ENCODE measurements at regions not wholly inside any gene's neighbourhood (a gene's known extent, or its start where the extent isn't known, plus 50 kb on each side); places are given as distances from the start of the nearest gene placed in this dataset.
A peak's percentile ranks its signal among the peaks of the same experiment; 100 is the strongest.

DNA sequence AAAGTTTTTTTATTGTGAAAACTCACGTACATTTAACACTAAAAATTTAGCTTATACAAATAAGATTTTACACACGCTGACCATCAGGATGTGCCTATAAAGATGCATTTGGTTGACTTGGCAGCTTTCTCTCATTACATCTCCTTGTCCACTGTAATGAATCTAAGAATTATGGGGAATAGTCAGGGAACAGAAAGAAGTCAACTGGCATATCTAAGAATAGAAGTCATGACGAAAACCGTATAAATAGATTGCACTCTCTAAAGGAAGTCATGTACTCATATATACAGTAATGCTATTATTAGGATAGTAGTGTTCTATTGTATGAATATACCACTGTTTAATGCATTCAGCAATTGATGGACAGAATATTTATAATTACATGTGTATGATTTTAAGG, 575.8 kb upstream of the B3GALT2 start:
- H3K36me3 Mint-ChIP-seq, result no peaks in the 10 kb centered on the region
- no peak overlapping the region for H3K4me3 Mint-ChIP-seq
- Histone ChIP-seq H3K4me3 (ENCODE audit: low read depth, low read length) (no peak overlapping the region), H3K27me3 (ENCODE audit: control insufficient read depth, insufficient read depth, low read length) (no peaks in the 10 kb centered on the region), H3K4me1 (ENCODE audit: control insufficient read depth, insufficient read depth, low read length, poor library complexity, severe bottlenecking) (no peaks in the 10 kb centered on the region), H3K27ac (ENCODE audit: insufficient read depth, low read length, poor library complexity, severe bottlenecking) (no peak overlapping the region), H3K36me3 (ENCODE audit: control insufficient read depth, insufficient read depth, low read length) (no peaks in the 10 kb centered on the region), H3K9me3 (ENCODE audit: control insufficient read depth in 2 of 2, low read length in 2 of 2) (no peaks in the 10 kb centered on the region)
- peaks cover 0 to 2% (median 0%) of the 10 kb centered on the region in 7 donors for H3K9me3 Mint-ChIP-seq
- H3K4me1 Mint-ChIP-seq, result peaks cover 0 to 4% (median 0%) of the 10 kb centered on the region in 4 donors
- H3K27ac Mint-ChIP-seq, result no peak overlapping the region
- H3K27me3 Mint-ChIP-seq, result no peaks in the 10 kb centered on the region
- DNase-seq (no peak), ATAC-seq (ENCODE audit: low read depth in 2 of 2) (no peak)

DNA sequence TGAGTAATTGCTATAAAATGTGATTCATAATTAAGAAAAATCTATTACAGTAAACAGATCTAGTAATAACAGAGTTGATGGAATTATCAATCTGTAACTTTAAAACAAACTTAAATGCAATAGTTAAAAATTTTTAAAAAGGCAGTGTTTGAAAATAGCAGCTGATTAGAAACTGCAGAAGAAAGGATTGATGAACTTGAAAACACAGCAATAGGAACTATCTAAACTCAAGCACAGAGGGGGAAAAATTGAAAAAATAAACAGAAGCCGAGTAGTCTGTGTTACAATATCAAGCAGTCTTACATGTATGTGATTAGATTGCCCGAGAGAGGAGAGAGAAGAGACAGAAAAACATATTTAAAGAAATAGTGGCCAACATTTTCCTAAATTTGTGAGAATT, 569.0 kb upstream of the B3GALT2 start:
- no peaks in the 10 kb centered on the region for H3K36me3 ChIP-seq (ENCODE audit: control insufficient read depth, insufficient read depth, low read length)
- no peak overlapping the region for H3K27ac ChIP-seq (ENCODE audit: insufficient read depth, low read length, poor library complexity, severe bottlenecking)
- no peaks in the 10 kb centered on the region for H3K27me3 ChIP-seq (ENCODE audit: control insufficient read depth, insufficient read depth, low read length)
- H3K9me3 ChIP-seq (ENCODE audit: control insufficient read depth in 2 of 2, low read length in 2 of 2), result no peaks in the 10 kb centered on the region
- no peak for ATAC-seq (ENCODE audit: low read depth in 2 of 2)
- no peaks in the 10 kb centered on the region for H3K4me1 ChIP-seq (ENCODE audit: control insufficient read depth, insufficient read depth, low read length, poor library complexity, severe bottlenecking)
- Mint-ChIP-seq H3K27ac (peak overlapping the region in 1 of 3 donors; percentile 74), H3K27me3 (no peaks in the 10 kb centered on the region), H3K4me3 (no peak overlapping the region), H3K9me3 (peaks cover 0 to 2% (median 0%) of the 10 kb centered on the region in 7 donors), H3K36me3 (no peaks in the 10 kb centered on the region), H3K4me1 (peaks cover 6 to 13% (median 8%) of the 10 kb centered on the region in 4 donors)
- no peak overlapping the region for H3K4me3 ChIP-seq (ENCODE audit: low read depth, low read length)
- no peak for DNase-seq

DNA sequence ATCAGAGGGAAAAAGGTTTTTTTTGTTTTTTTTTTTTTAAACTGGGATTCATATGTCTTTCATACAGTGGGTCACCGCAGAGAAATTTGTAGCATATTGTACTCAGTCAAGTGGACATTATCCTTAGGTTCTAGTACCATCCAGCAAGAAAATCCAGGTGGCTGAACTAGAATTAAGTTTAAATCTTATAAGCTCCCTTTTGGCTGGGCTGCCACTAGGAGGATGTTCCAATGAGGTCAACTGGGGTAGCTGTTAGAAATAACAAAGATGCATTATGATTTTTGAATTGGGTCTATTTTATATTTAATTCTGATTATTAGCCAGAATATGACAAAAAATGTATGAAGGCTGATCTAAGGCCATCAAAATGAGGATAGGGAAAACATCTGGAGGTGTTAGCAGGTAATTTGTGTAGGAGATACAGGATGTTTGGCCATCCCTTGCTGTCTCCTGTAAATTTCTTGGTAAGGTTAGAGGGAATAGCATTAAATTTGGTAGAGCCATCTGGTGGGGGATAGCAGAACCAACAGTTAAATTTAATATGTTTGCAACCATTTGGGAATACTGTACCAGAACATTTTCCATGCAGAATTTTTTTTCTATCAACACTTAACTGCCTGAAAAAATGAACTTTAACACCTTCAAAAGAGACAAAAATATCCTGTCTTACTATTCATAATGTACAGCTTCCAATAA, 568.5 kb upstream of the B3GALT2 start:
- H3K4me3 Mint-ChIP-seq, result no peak overlapping the region
- Histone ChIP-seq H3K9me3 (ENCODE audit: control insufficient read depth in 2 of 2, low read length in 2 of 2) (no peaks in the 10 kb centered on the region), H3K4me1 (ENCODE audit: control insufficient read depth, insufficient read depth, low read length, poor library complexity, severe bottlenecking) (no peaks in the 10 kb centered on the region), H3K4me3 (ENCODE audit: low read depth, low read length) (no peak overlapping the region), H3K36me3 (ENCODE audit: control insufficient read depth, insufficient read depth, low read length) (no peaks in the 10 kb centered on the region), H3K27ac (ENCODE audit: insufficient read depth, low read length, poor library complexity, severe bottlenecking) (no peak overlapping the region), H3K27me3 (ENCODE audit: control insufficient read depth, insufficient read depth, low read length) (no peaks in the 10 kb centered on the region)
- H3K27me3 Mint-ChIP-seq, result no peaks in the 10 kb centered on the region
- no peaks in the 10 kb centered on the region for H3K36me3 Mint-ChIP-seq
- DNase-seq (no peak), ATAC-seq (ENCODE audit: low read depth in 2 of 2) (no peak)
- H3K4me1 Mint-ChIP-seq, result peaks cover 6 to 15% (median 8%) of the 10 kb centered on the region in 4 donors
- peaks cover 0 to 2% (median 0%) of the 10 kb centered on the region in 7 donors for H3K9me3 Mint-ChIP-seq
- H3K27ac Mint-ChIP-seq, result no peak overlapping the region

DNA sequence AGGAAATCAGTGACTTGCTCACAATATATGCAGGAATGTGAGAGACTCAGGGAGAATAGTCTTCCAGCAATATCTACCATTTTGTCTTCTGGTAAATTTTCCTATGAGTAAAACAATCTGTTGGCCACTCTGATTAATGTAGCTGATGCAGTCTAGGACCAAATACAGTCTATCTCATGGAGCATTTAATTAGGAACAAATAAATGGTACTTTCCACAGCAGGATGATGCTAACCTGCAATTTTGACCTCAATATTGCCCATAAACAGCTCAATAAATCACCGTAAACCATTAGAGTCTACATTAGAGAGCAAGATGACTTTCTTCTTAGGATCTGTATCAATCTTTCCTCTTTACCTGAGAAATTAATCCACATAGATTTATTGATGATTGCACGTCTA, 567.7 kb upstream of the B3GALT2 start:
- no peak overlapping the region for H3K4me3 Mint-ChIP-seq
- ATAC-seq (ENCODE audit: low read depth in 2 of 2) (no peak), DNase-seq (no peak)
- Histone ChIP-seq H3K9me3 (ENCODE audit: control insufficient read depth in 2 of 2, low read length in 2 of 2) (no peaks in the 10 kb centered on the region), H3K36me3 (ENCODE audit: control insufficient read depth, insufficient read depth, low read length) (no peaks in the 10 kb centered on the region), H3K4me1 (ENCODE audit: control insufficient read depth, insufficient read depth, low read length, poor library complexity, severe bottlenecking) (no peaks in the 10 kb centered on the region), H3K27me3 (ENCODE audit: control insufficient read depth, insufficient read depth, low read length) (no peaks in the 10 kb centered on the region), H3K27ac (ENCODE audit: insufficient read depth, low read length, poor library complexity, severe bottlenecking) (no peak overlapping the region), H3K4me3 (ENCODE audit: low read depth, low read length) (no peak overlapping the region)
- H3K36me3 Mint-ChIP-seq, result no peaks in the 10 kb centered on the region
- H3K4me1 Mint-ChIP-seq, result peaks cover 6 to 17% (median 8%) of the 10 kb centered on the region in 4 donors
- peaks cover 0 to 4% (median 0%) of the 10 kb centered on the region in 7 donors for H3K9me3 Mint-ChIP-seq
- H3K27me3 Mint-ChIP-seq, result no peaks in the 10 kb centered on the region
- H3K27ac Mint-ChIP-seq, result no peak overlapping the region

DNA sequence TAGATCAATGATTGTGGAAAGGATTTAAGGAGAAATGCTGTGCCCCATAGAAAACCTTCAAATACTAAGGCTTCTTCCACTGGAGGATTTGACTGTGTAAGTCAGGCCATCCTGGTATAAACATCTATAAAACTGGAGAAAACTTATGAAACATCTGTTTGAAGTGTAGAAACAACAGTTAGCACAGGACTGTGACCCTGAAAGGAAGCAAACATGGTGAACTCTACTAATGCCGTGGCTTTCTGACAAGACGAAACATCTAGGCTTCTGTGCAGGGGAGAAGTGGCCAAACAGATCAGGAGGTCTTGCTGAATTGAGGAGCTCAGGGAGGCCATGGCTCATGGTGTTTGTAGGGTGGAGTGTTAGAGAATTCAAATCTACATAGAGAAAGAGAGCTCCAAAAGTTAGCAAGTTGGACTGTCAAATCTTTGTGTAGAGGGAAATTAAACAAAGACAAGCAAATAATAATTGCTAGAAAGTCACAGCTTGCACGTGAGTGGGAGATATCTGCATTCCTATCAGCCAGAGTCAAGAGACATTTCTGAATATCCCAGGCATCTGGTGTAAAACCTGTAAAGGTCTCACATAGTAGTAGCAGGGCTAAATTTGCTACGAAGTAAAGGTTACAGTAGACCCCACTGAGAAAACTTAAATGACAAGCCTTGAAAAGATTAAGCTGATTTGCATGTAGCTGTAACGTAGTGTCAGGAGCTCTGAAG, 566.8 kb upstream of the B3GALT2 start:
- no peak overlapping the region for H3K27ac ChIP-seq (ENCODE audit: insufficient read depth, low read length, poor library complexity, severe bottlenecking)
- H3K9me3 ChIP-seq (ENCODE audit: control insufficient read depth in 2 of 2, low read length in 2 of 2), result no peaks in the 10 kb centered on the region
- H3K9me3 Mint-ChIP-seq, result peaks cover 0 to 2% (median 0%) of the 10 kb centered on the region in 7 donors
- H3K4me1 ChIP-seq (ENCODE audit: control insufficient read depth, insufficient read depth, low read length, poor library complexity, severe bottlenecking), result no peaks in the 10 kb centered on the region
- H3K4me3 ChIP-seq (ENCODE audit: low read depth, low read length), result no peak overlapping the region
- no peak overlapping the region for H3K27ac Mint-ChIP-seq
- H3K27me3 ChIP-seq (ENCODE audit: control insufficient read depth, insufficient read depth, low read length), result no peaks in the 10 kb centered on the region
- no peak overlapping the region for H3K4me3 Mint-ChIP-seq
- H3K27me3 Mint-ChIP-seq, result no peaks in the 10 kb centered on the region
- peaks cover 6 to 17% (median 9%) of the 10 kb centered on the region in 4 donors for H3K4me1 Mint-ChIP-seq
- ATAC-seq (ENCODE audit: low read depth in 2 of 2), result no peak
- H3K36me3 ChIP-seq (ENCODE audit: control insufficient read depth, insufficient read depth, low read length), result no peaks in the 10 kb centered on the region
- no peaks in the 10 kb centered on the region for H3K36me3 Mint-ChIP-seq
- DNase-seq, result no peak

DNA sequence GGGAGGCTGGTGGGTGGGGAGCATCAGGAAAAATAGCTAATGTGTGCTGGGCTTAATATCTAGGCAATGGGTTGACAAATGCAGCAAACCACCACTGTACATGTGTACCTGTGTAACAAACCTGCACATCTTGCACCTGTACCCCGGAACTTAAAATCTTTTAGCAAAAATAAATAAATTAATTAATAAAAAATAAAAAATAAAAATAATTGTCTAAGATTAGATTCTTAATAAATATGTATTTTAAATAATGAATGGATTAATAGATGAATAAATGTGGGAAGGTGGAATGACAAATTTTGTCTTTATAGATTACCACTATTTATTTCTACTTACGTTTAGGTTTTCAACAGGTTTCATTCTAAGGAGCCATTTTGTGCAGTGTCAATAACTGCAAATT, 563.5 kb upstream of the B3GALT2 start:
- DNase-seq, result no peak
- Mint-ChIP-seq H3K4me3 (no peak overlapping the region), H3K27me3 (no peaks in the 10 kb centered on the region), H3K4me1 (peaks cover 9 to 14% (median 11%) of the 10 kb centered on the region in 4 donors), H3K27ac (no peak overlapping the region), H3K9me3 (peaks cover 0 to 4% (median 0%) of the 10 kb centered on the region in 7 donors), H3K36me3 (peaks cover 5% of the 10 kb centered on the region)
- Histone ChIP-seq H3K4me1 (ENCODE audit: control insufficient read depth, insufficient read depth, low read length, poor library complexity, severe bottlenecking) (no peaks in the 10 kb centered on the region), H3K9me3 (ENCODE audit: control insufficient read depth in 2 of 2, low read length in 2 of 2) (no peaks in the 10 kb centered on the region), H3K27ac (ENCODE audit: insufficient read depth, low read length, poor library complexity, severe bottlenecking) (no peak overlapping the region), H3K27me3 (ENCODE audit: control insufficient read depth, insufficient read depth, low read length) (no peaks in the 10 kb centered on the region), H3K4me3 (ENCODE audit: low read depth, low read length) (no peak overlapping the region), H3K36me3 (ENCODE audit: control insufficient read depth, insufficient read depth, low read length) (no peaks in the 10 kb centered on the region)
- no peak for ATAC-seq (ENCODE audit: low read depth in 2 of 2)

DNA sequence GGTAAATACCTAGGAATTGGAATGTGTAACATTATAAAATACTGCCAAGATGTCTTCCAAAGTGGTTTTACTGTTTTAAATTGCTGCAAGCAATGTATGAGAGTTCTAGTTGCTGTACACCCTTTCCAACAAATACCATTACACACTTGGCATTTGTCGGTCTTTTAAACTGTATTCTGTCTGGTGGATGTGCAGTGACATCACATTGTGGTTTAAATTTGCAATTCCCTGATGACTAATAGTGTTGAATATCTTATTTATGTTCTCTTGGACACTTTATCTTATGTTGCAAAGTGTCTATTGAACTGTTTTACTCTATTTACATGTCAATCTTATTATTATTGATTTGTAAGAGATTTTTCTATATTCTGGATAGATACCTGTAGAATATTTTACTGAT, 561.2 kb upstream of the B3GALT2 start:
- H3K9me3 Mint-ChIP-seq, result peaks cover 0 to 6% (median 0%) of the 10 kb centered on the region in 7 donors
- H3K27me3 Mint-ChIP-seq, result peaks cover 4% of the 10 kb centered on the region
- Histone ChIP-seq H3K36me3 (ENCODE audit: control insufficient read depth, insufficient read depth, low read length) (no peaks in the 10 kb centered on the region), H3K4me3 (ENCODE audit: low read depth, low read length) (no peak overlapping the region), H3K4me1 (ENCODE audit: control insufficient read depth, insufficient read depth, low read length, poor library complexity, severe bottlenecking) (no peaks in the 10 kb centered on the region), H3K27ac (ENCODE audit: insufficient read depth, low read length, poor library complexity, severe bottlenecking) (no peak overlapping the region), H3K27me3 (ENCODE audit: control insufficient read depth, insufficient read depth, low read length) (no peaks in the 10 kb centered on the region), H3K9me3 (ENCODE audit: control insufficient read depth in 2 of 2, low read length in 2 of 2) (no peaks in the 10 kb centered on the region)
- no peak for ATAC-seq (ENCODE audit: low read depth in 2 of 2)
- peaks cover 5 to 10% (median 8%) of the 10 kb centered on the region in 4 donors for H3K4me1 Mint-ChIP-seq
- no peak overlapping the region for H3K27ac Mint-ChIP-seq
- no peak for DNase-seq
- H3K36me3 Mint-ChIP-seq, result peaks cover 7% of the 10 kb centered on the region
- no peak overlapping the region for H3K4me3 Mint-ChIP-seq

Data from CD4-positive, CD25-positive, alpha-beta regulatory T cell (primary cell).